DMS53 (cell line): ENCODE measurements at regions not wholly inside any gene's neighbourhood (a gene's known extent, or its start where the extent isn't known, plus 50 kb on each side); places are given as distances from the start of the nearest gene placed in this dataset.

ENCODE experiments used
- DNase-seq: peaks from one replicate; lab custom pipeline; 2025; lab: John Stamatoyannopoulos, UW

DNA sequence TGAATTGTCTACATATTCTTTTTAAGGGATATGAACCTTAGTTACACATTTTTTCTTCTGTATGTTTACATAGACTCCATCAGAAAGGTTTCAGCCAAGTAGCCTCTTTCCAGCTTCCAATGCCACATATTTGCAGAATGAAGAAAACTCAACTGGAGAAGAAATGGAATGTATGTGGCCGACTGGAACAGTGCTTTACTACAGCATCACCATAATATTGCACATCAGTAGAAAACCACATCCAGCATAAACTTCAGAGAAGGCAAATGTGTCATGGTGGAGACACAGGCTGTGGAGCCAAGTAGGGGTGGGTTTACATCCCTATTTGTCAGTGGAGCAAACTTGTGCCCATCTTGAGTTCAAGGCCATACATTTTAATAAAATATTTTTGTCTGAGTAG is 204.8 kb upstream of the LDB2 start:
- DNase-seq: no peak

DNA sequence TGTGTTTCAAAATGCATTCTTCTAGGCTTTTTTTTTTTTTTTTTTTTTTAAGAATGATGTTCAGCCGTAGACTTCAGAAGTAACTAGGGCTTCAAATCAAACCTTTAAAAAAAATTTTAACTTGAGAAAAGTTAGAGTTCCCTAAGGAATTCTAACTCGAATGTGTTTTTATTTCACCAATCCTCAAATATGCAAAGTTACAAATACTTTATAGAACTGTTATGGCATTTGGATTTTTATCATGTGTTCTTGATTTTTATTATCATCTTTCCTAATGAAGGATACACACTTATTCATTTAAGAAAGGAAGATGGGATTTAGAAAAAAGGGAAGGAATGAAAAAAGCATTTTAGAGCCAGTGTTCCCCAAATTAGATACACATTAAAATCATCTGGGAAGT is 200.6 kb upstream of the LDB2 start:
- DNase-seq: no peak

DNA sequence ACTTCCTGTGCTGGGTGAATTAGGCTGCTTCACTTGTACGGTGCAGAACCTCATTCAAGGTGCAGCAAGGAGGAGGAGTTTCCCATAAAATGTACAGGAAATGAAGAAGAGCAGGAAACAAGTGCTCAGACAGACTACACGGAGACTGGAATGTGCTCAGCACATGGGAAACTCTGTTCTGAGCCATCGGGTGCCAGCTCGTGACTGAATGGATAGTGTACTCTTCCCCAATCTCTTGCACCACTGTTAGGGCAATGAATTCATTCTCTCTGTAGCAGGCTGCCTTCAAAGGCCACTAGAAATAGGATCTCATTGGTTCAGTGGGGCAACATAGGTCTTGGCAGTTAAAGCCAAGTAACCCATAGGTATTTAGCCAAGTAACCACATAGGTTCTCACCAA is 200.0 kb upstream of the LDB2 start:
- no peak for DNase-seq

DNA sequence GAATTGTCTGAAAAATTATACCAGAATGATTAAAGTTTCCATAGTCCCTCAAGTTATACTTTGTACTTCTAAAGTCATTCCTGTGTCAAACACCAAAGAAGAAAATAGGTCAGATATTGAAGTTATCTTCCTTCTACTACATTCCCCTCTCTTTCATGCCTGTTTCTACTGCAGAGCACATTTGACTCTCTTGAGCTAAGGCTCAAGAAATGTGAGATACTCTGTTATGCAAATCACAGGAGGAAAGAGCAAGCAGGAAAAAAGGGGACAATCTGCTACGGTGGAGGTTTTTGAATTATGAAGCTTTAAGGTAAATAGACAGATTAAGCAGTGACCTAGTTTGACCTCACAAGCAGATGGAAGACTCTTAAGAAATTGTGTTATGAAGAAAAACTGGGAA is 198.9 kb upstream of the LDB2 start:
- DNase-seq: no peak

GRCh38 chr4:17096692-17097091 is 198.2 kb upstream of the LDB2 start:
- DNase-seq: no peak

DNA sequence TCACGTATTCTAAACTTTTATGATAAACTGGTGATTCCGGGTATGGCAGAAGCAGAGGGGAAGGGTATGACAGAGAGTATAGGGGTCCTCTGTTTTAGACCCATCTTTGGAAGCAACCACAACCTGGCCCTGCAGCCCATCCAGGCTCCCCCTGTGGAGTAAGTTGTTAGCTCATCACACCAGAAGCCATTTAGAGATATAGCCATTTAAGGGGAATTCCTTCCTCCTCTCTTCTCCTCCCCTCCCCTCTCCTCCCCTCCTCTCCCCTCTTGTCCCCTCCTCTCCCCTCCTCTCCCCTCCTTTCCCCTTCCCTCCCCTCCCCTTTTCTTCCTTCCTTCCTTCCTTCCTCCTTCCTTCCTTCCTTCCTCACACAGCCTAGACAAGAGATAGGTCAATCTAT is 197.3 kb upstream of the LDB2 start:
- DNase-seq: no peak

DNA sequence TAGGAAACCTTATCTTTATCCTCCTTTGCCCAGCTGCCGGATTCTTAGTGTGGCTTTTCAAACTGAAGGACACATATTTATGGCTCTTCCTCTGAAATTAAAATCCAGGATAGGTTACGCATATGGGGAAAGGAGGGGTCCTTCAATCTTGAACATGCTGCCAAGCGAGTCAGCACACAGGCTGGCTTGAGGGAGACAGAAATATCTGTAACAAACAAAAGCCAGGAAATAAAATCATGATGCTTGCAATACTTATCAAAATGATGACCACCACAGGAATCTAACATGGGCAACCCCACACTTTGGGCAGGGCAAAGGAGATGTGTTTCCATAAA is 196.4 kb upstream of the LDB2 start:
- no peak for DNase-seq

- no peak for DNase-seq
Measured at GRCh38 chr4:17094159-17094875, 195.9 kb upstream of the LDB2 start.

DNA sequence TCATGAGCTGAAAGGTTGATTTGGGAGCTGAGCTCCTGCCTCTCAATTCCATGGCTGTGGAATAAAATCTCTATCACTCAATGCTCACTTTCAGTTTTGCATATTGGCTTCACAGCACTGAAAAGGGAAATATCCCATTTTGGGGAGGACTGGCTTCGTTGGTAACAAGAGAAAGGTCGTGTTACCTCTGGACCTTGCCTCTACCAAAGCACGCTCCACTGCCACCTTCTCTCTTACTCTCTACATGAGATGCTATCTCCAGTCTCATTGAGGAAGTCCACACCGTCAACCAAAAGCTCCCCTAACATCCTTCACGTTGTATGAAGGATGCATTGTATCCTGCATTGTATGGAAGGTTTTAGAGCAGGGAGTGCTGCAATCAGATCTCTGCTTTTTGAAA is 195.0 kb upstream of the LDB2 start:
- no peak for DNase-seq

- DNase-seq: no peak
Measured at GRCh38 chr4:17092736-17093437, 194.4 kb upstream of the LDB2 start.

DNA sequence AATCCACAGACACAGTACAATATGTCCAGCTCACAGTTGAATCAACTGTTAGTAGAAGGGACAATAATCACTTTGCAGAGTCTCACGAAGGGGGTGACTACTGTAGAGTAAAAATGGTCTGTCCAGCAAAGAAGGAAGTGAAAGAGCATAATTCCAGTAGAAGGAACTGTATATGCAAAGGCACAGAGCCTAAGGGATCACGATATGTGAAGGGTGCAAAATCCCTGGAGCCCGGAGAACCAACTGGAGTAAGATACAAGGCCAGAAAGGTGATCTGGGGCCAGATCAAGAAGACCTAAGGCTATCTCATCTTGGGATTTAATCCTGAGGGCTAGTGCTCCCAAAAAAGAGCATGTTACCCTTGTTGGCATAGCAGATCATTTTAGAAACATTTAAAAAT is 192.7 kb upstream of the LDB2 start:
- no peak for DNase-seq

- DNase-seq: no peak
Measured at GRCh38 chr4:17090063-17090462, 191.6 kb upstream of the LDB2 start.

- no peak for DNase-seq
Measured at GRCh38 chr4:17085416-17085815, 187.0 kb upstream of the LDB2 start.

GRCh38 chr4:17082186-17082585 is 183.7 kb upstream of the LDB2 start:
- DNase-seq: no peak

DNA sequence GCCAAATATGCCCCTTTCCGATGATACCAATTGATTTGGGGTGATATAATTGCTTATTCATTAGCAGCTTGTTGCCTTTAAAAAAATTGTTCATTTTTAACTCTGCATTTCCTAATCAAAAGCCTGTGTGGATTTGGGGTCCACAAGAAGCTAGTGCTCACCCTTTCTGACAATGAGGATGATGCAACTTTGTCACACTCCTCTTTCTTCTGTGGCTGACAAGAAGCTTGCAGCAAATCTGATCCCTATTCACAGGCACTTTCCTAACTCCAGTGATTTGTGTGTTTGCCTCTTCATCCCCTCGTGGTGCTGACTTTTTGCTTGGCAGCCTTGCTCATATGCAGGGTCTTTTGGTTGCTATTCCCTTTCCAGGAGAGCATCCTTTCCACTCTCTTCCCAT is 182.7 kb upstream of the LDB2 start:
- no peak for DNase-seq

GRCh38 chr4:17077105-17077504 is 178.7 kb upstream of the LDB2 start:
- DNase-seq: no peak

DNA sequence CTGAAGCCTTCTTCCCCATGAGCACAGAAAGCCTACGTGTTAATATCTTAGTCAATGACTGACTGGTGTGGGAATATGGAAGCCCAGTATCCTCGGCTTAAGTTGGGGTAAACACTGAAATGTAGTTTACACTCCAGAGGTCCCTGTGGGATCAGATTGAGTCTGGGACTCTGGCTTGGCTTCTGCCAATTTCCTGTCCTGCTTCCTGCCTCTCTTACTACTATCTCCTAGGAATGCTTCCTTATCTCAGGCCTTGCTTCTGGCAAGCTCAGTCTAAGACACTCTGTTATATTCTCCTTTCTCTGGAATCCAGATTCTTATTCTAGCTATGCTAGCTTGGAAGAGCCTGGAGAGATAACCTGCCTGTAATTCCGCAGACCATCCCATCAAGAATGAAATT is 174.0 kb upstream of the LDB2 start:
- DNase-seq: no peak

GRCh38 chr4:17068891-17069290 is 170.4 kb upstream of the LDB2 start:
- no peak for DNase-seq

DNA sequence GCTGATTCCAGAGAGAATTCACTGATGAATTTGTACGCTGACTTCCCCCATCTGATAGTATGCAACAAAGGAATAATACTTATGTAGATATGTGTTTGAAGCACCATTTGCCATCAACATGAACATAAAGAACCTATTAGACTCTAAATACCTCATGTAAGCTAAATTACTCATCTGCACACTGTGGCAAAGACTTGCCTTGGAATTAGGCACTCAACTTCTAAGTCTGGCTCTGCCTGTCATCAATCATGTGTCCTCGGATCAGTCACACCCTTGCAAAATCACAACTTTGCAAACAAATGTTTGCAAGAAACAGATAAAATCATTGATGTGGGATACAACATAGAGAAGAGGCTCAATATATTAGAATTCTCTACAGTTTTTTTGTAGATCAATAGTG is 169.9 kb upstream of the LDB2 start:
- no peak for DNase-seq

GRCh38 chr4:17066972-17067371 is 168.5 kb upstream of the LDB2 start:
- no peak for DNase-seq

- no peak for DNase-seq
Measured at GRCh38 chr4:17066236-17066635, 167.8 kb upstream of the LDB2 start.

DNA sequence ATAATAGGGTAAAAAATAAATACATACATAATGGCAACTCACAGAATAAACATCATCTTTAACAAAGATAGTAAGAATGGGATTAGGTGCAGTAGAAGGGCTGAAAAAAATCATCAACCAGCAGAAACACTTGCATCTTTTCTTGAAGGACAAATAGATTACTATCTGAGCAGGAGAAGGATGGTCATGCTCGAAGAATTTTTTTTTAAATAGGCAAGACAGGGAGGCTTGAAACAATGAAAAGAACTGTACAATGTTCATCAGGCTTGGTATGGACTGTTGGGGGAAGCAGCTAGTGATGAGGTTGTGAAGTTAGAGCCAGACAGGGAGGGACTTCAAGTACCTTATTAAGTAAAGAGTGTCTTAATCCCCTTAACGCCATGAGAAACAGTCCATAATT is 167.4 kb upstream of the LDB2 start:
- no peak for DNase-seq

DNA sequence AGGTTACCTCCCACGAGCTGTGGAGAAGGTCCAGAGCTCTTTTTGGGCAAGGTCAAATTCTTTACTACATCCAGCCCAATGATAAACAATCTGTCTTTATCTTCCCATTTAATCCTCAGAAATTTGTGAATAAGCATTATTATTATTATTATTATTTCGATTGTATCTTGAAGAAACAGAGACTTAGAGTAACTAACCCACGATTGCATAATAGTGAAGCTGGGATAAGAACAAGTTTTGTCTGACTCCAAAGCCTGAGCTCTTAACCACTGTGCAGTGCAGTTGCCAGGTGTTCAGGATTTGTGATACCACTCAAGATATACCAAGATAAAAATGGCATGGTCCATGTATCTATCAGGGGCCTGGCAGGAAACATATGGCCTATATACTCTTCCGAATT is 166.5 kb upstream of the LDB2 start:
- DNase-seq: no peak

GRCh38 chr4:17063888-17064287 is 165.4 kb upstream of the LDB2 start:
- no peak for DNase-seq
